Stimulated activated CD8-positive, alpha-beta memory T cell treated with anti-CD3 and anti-CD28 coated beads, Interleukin-7, amount 100 ng/mL, for 48 hours (primary cell): ENCODE measurements at regions not wholly inside any gene's neighbourhood (a gene's known extent, or its start where the extent isn't known, plus 50 kb on each side); places are given as distances from the start of the nearest gene placed in this dataset.
"Not testable (repeated sequence)": the region's sequence is repeated elsewhere in the genome, so short reads cannot be mapped to it uniquely, and the experiment has no call there.

ENCODE experiments used
- DNase-seq, 2 donors: peaks; one replicate each; pipeline ENCODE4 v3.0.0-alpha.2; 2020; ENCODE audit warnings: low read depth in 1 of 2; ENCODE audit errors: extremely low read depth in 1 of 2

- DNase-seq = no peak
Observed at GRCh38 chr15:36430726-36431265, 148.6 kb upstream of the CDIN1 start.

- DNase-seq = no peak
Observed at GRCh38 chr15:36432161-36432560, 147.3 kb upstream of the CDIN1 start.

GRCh38 chr15:36434177-36434576 is 145.2 kb upstream of the CDIN1 start:
- DNase-seq = no peak

- no peak for DNase-seq
Observed at GRCh38 chr15:36438499-36438898, 140.9 kb upstream of the CDIN1 start.

- DNase-seq = no peak
Observed at GRCh38 chr15:36447373-36447772, 132.1 kb upstream of the CDIN1 start.

- DNase-seq = no peak
Observed at GRCh38 chr15:36448418-36448817, 131.0 kb upstream of the CDIN1 start.

GRCh38 chr15:36449084-36449661 is 130.3 kb upstream of the CDIN1 start:
- DNase-seq = no peak

- no peak for DNase-seq
Observed at GRCh38 chr15:36449662-36450145, 129.7 kb upstream of the CDIN1 start.

GRCh38 chr15:36454244-36454643 is 125.2 kb upstream of the CDIN1 start:
- DNase-seq = not testable (repeated sequence)

- no peak for DNase-seq
Observed at GRCh38 chr15:36458411-36458810, 121.0 kb upstream of the CDIN1 start.

GRCh38 chr15:36465304-36465703 is 114.1 kb upstream of the CDIN1 start:
- DNase-seq = no peak

GRCh38 chr15:36468746-36469145 is 110.7 kb upstream of the CDIN1 start:
- no peak for DNase-seq

GRCh38 chr15:36469311-36469966 is 110.0 kb upstream of the CDIN1 start:
- DNase-seq = no peak

GRCh38 chr15:36472672-36473071 is 106.8 kb upstream of the CDIN1 start:
- no peak for DNase-seq

GRCh38 chr15:36478561-36478960 is 100.9 kb upstream of the CDIN1 start:
- DNase-seq = no peak

GRCh38 chr15:36479200-36479896 is 100.1 kb upstream of the CDIN1 start:
- no peak for DNase-seq

GRCh38 chr15:36481156-36481555 is 98.3 kb upstream of the CDIN1 start:
- no peak for DNase-seq

GRCh38 chr15:36483409-36483808 is 96.0 kb upstream of the CDIN1 start:
- no peak for DNase-seq

- no peak for DNase-seq
Observed at GRCh38 chr15:36484038-36484778, 95.2 kb upstream of the CDIN1 start.

GRCh38 chr15:36491912-36492311 is 87.5 kb upstream of the CDIN1 start:
- DNase-seq = no peak

GRCh38 chr15:36495456-36495991 is 83.9 kb upstream of the CDIN1 start:
- DNase-seq = no peak
